SK-MEL-5 (cell line): ENCODE measurements at regions not wholly inside any gene's neighbourhood (a gene's known extent, or its start where the extent isn't known, plus 50 kb on each side); places are given as distances from the start of the nearest gene placed in this dataset.

Source experiments
- DNase-seq: peaks from one replicate; pipeline ENCODE4 v3.0.0-alpha.2; 2016; ENCODE audit warnings: low read depth, low spot score
- in situ Hi-C: cut with HindIII; loops from 2 replicates; pipeline ENCODE4 v1.10.0; 2016; ENCODE audit warnings: low sequenced_read_pairs, high pct_unique_total_duplicates, low pct_unique_long_range_greater_than_20kb

- no peak for DNase-seq
- in situ Hi-C loops: no loop called here
Measured at GRCh38 chr2:142603759-142604158, 273.7 kb upstream of the KYNU start.

- no peak for DNase-seq
- in situ Hi-C loops: no loop called here
Measured at GRCh38 chr2:142602418-142602989, 275.0 kb upstream of the KYNU start.

- in situ Hi-C loops: no loop called here
- DNase-seq: no peak
Measured at GRCh38 chr2:142601794-142602193, 275.7 kb upstream of the KYNU start.

GRCh38 chr2:142599504-142599903, 278.0 kb upstream of the KYNU start:
- no peak for DNase-seq
- in situ Hi-C loops: no loop called here

GRCh38 chr2:142598846-142599245, 278.6 kb upstream of the KYNU start:
- in situ Hi-C loops: no loop called here
- DNase-seq: no peak

GRCh38 chr2:142596334-142597088, 281.0 kb upstream of the KYNU start:
- no peak for DNase-seq
- in situ Hi-C loops: no loop called here

GRCh38 chr2:142594935-142595334, 282.5 kb upstream of the KYNU start:
- in situ Hi-C loops: no loop called here
- DNase-seq: no peak

- no peak for DNase-seq
- in situ Hi-C loops: no loop called here
Measured at GRCh38 chr2:142592171-142592570, 285.3 kb upstream of the KYNU start.

GRCh38 chr2:142591420-142591819, 286.0 kb upstream of the KYNU start:
- DNase-seq: no peak
- in situ Hi-C loops: no loop called here

GRCh38 chr2:142588269-142588668, 289.2 kb upstream of the KYNU start:
- in situ Hi-C loops: no loop called here
- DNase-seq: no peak

- in situ Hi-C loops: no loop called here
- no peak for DNase-seq
Measured at GRCh38 chr2:142586693-142587580, 290.5 kb upstream of the KYNU start.

GRCh38 chr2:142585785-142586184, 291.7 kb upstream of the KYNU start:
- no peak for DNase-seq
- in situ Hi-C loops: no loop called here

GRCh38 chr2:142582317-142582716, 295.1 kb upstream of the KYNU start:
- in situ Hi-C loops: no loop called here

GRCh38 chr2:142581491-142581890, 296.0 kb upstream of the KYNU start:
- no peak for DNase-seq
- in situ Hi-C loops: no loop called here

More at GRCh38 chr2:142582317-142582716, 295.1 kb upstream of the KYNU start:
- peak; percentile 28 for DNase-seq

- no peak for DNase-seq
- in situ Hi-C loops: no loop called here
Measured at GRCh38 chr2:142580691-142581090, 296.8 kb upstream of the KYNU start.

GRCh38 chr2:142575561-142575960, 301.9 kb upstream of the KYNU start:
- DNase-seq: no peak
- in situ Hi-C loops: no loop called here

GRCh38 chr2:142574388-142574787, 303.1 kb upstream of the KYNU start:
- in situ Hi-C loops: no loop called here
- DNase-seq: no peak

GRCh38 chr2:142572346-142573132, 304.9 kb upstream of the KYNU start:
- in situ Hi-C loops: no loop called here
- DNase-seq: no peak
